ENCODE measurements at regions not wholly inside any gene's neighbourhood (a gene's known extent, or its start where the extent isn't known, plus 50 kb on each side); places are given as distances from the start of the nearest gene placed in this dataset.

GRCh38 chr6:23688650-23689049 lies 437.4 kb upstream of the NRSN1 start:
- Histone ChIP-seq H3K4me2 (ENCODE audit: low read depth, low read length) (no peak overlapping the region), H3K27ac (ENCODE audit: extremely low read length, insufficient read depth, low read length) (no peak overlapping the region), H3K9me3 (ENCODE audit: low read length) (no peaks in the 10 kb centered on the region), H3K9ac (ENCODE audit: insufficient read depth, low read depth, low read length) (no peak overlapping the region), H3K79me2 (ENCODE audit: insufficient read depth, low read length) (no peaks in the 10 kb centered on the region), H3K27me3 (ENCODE audit: control insufficient read depth in 1 of 2, insufficient read depth in 2 of 2, low read length in 2 of 2) (no peaks in the 10 kb centered on the region), H3K36me3 (replicated peaks in 1 of 2; ENCODE audit: control insufficient read depth in 1 of 2, insufficient read depth in 2 of 2, low read length in 2 of 2) (no peaks in the 10 kb centered on the region), H4K20me1 (ENCODE audit: insufficient read depth, low read length) (no peaks in the 10 kb centered on the region), H3K4me3 (replicated peaks in 1 of 3; ENCODE audit: insufficient read depth in 1 of 3, low read depth in 2 of 3, low read length in 3 of 3) (no peak overlapping the region), H3K4me1 (ENCODE audit: insufficient read depth, low read length) (no peaks in the 10 kb centered on the region), H2AFZ (ENCODE audit: low read length) (no peak overlapping the region)
- POLR2A ChIA-PET, result no interaction called here
- CTCF ChIA-PET (ENCODE audit: low intra/inter-chr PET ratio, low total read pairs), result no interaction called here
- TF ChIP-seq ZNF275 (CRISPR knock-in tag; IDR thresholded peaks at IDR 0.05; ENCODE audit: borderline replicate concordance) (no peak), PHF8 (CRISPR knock-in tag; IDR thresholded peaks at IDR 0.05) (no peak), MXD1 (CRISPR knock-in tag; IDR thresholded peaks at IDR 0.05) (no peak), RBM22 (optimal IDR thresholded peaks at IDR 0.05; ENCODE audit: low read length) (no peak), HNRNPLL (IDR thresholded peaks at IDR 0.05; ENCODE audit: low read depth, low read length, poor library complexity, severe bottlenecking) (no peak), SAFB2 (CRISPR knock-in tag; IDR thresholded peaks at IDR 0.05; ENCODE audit: borderline replicate concordance, low read depth) (no peak), BRD4 (CRISPR knock-in tag; IDR thresholded peaks at IDR 0.05) (no peak), ZNF564 (CRISPR knock-in tag; IDR thresholded peaks at IDR 0.05) (no peak), ATF6 (CRISPR knock-in tag; conservative IDR thresholded peaks at IDR 0.05) (no peak), ZNF143 (CRISPR knock-in tag; IDR thresholded peaks at IDR 0.05) (no peak), ARID5B (CRISPR knock-in tag; IDR thresholded peaks at IDR 0.05) (no peak), ZMYM2 (CRISPR knock-in tag; IDR thresholded peaks at IDR 0.05) (no peak)
- no TSS peak for BruUV-seq (replicated peaks)
- FAIRE-seq, result no peak
- DNase-seq (ENCODE audit: low spot score), result no peak
- in situ Hi-C loops (cut with HindIII; ENCODE audit: extremely low pct_ligation_motif_present, low pct_unique_long_range_greater_than_20kb) (no loop called here), intact Hi-C loops (cut with micrococcal nuclease; ENCODE audit: unreplicated experiment) (no loop called here)
- no peak for ATAC-seq
- WGBS (ENCODE audit: low lambda C conversion rate), result 66% methylated on average over 15 of the region's 15 CpGs

Measured in HepG2 (cell line).